ENCODE measurements at regions not wholly inside any gene's neighbourhood (a gene's known extent, or its start where the extent isn't known, plus 50 kb on each side); places are given as distances from the start of the nearest gene placed in this dataset.

GRCh38 chr20:22232923-22233322 lies 351.4 kb downstream of the FOXA2 start:
- Histone ChIP-seq H3K36me3 (no peaks in the 10 kb centered on the region), H3K4me3 (no peak overlapping the region), H3K9me3 (no peaks in the 10 kb centered on the region), H3K27me3 (no peaks in the 10 kb centered on the region), H3K4me1 (no peaks in the 10 kb centered on the region), H3K27ac (no peak overlapping the region)
- no peak for DNase-seq
- intact Hi-C loops (cut with DNase I) = no loop called here
- no peak for TF ChIP-seq CTCF (IDR thresholded peaks at IDR 0.05)
- no peak for TF ChIP-seq POLR2A (IDR thresholded peaks at IDR 0.05)

DNA sequence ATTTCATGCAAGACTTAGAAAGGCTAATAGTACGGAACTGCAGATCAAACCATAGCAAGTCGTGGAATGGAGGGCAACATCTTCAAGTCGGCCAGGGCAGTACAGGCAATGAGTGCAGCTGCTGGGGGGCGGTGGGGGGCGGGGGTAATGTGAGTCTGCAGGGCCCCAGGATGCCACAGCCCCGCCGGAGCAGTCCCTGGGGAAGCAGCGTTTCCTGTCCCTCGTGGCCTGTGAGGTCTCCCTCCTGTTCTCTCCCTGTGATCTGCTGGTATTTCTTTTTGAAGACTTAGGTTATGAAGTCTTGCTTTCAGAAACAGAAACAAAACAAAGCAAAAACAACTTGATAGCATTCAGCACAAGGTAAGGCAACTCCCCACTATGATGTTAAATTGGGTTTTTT lies 351.9 kb downstream of the FOXA2 start:
- Histone ChIP-seq H3K4me3 (no peak overlapping the region), H3K27ac (no peak overlapping the region), H3K4me1 (no peaks in the 10 kb centered on the region), H3K27me3 (no peaks in the 10 kb centered on the region), H3K36me3 (no peaks in the 10 kb centered on the region), H3K9me3 (no peaks in the 10 kb centered on the region)
- no peak for DNase-seq
- TF ChIP-seq CTCF (IDR thresholded peaks at IDR 0.05) (no peak), POLR2A (IDR thresholded peaks at IDR 0.05) (no peak)
- WGBS, 2 donors = 37 to 39% methylated on average over 9 of the region's 9 CpGs
- intact Hi-C loops (cut with DNase I) = no loop called here

DNA sequence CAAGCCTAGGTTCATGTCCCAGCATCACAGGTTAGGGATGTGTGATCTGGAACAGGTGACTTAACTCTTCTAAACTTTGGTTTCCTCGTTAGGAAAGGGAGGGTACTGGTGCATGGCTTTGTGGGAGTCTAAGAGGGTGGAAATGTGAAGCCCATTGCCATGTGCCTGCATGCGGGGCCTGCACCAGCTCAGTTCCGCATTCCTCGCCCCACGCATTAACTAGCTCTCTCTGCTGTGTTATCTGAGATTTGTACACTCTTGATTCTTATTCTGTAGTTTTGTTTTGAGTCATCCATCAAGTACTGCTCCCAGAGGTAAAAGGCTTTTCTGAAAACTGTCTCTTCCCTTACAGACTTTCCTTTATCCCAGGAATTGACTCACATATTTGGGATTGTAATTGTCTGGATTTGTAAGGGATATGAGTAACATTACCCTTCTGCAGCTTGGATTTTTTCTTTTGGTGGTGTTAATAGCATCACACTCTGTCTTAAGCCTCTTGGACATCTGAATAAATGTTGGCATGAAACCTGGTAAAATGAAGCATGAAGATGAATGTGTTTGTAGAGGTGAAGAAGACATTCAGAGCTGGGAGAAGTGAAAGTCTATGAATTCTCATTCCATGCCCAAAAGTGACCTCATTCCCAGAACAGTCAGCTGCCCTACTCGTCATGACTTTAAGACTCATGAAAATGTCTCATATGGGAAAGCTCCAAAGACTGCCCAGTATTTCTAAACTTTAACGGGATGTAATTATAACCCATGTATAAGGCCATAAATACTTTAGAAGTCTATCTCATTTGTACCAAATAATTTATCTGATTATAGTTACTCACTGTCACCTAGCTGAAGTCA lies 357.3 kb downstream of the FOXA2 start:
- Histone ChIP-seq H3K4me3 (no peak overlapping the region), H3K4me1 (peaks cover 0 to 4% (median 0%) of the 10 kb centered on the region in 3 donors), H3K9me3 (no peaks in the 10 kb centered on the region), H3K27ac (no peak overlapping the region), H3K36me3 (no peaks in the 10 kb centered on the region), H3K27me3 (no peaks in the 10 kb centered on the region)
- intact Hi-C loops (cut with DNase I) = no loop called here
- 53 to 57% methylated on average over 7 of the region's 7 CpGs for WGBS, 2 donors
- no peak for TF ChIP-seq CTCF (IDR thresholded peaks at IDR 0.05)
- TF ChIP-seq POLR2A (IDR thresholded peaks at IDR 0.05) = no peak
- no peak for DNase-seq

GRCh38 chr20:22223236-22223635 lies 361.1 kb downstream of the FOXA2 start:
- WGBS, 2 donors = 36 to 51% methylated on average over 3 of the region's 3 CpGs
- Histone ChIP-seq H3K4me1 (peaks cover 0 to 16% (median 0%) of the 10 kb centered on the region in 3 donors), H3K27me3 (no peaks in the 10 kb centered on the region), H3K27ac (no peak overlapping the region), H3K4me3 (no peak overlapping the region), H3K9me3 (no peaks in the 10 kb centered on the region), H3K36me3 (no peaks in the 10 kb centered on the region)
- intact Hi-C loops (cut with DNase I) = no loop called here
- TF ChIP-seq POLR2A (IDR thresholded peaks at IDR 0.05) = no peak
- no peak for TF ChIP-seq CTCF (IDR thresholded peaks at IDR 0.05)
- no peak for DNase-seq

GRCh38 chr20:22217712-22218352 lies 366.5 kb downstream of the FOXA2 start:
- 27 to 36% methylated on average over 2 of the region's 2 CpGs for WGBS, 2 donors
- H3K27ac ChIP-seq = no peak overlapping the region
- peaks cover 0 to 34% (median 0%) of the 10 kb centered on the region in 3 donors for H3K4me1 ChIP-seq
- TF ChIP-seq POLR2A (IDR thresholded peaks at IDR 0.05) (no peak), CTCF (IDR thresholded peaks at IDR 0.05) (no peak)
- DNase-seq = no peak
- H3K27me3 ChIP-seq = peaks cover 0 to 3% (median 0%) of the 10 kb centered on the region in 4 donors
- no peak overlapping the region for H3K4me3 ChIP-seq
- intact Hi-C loops (cut with DNase I) = no loop called here
- no peaks in the 10 kb centered on the region for H3K9me3 ChIP-seq
- H3K36me3 ChIP-seq = no peaks in the 10 kb centered on the region
